ENCODE measurements at regions not wholly inside any gene's neighbourhood (a gene's known extent, or its start where the extent isn't known, plus 50 kb on each side); places are given as distances from the start of the nearest gene placed in this dataset.

- TF ChIP-seq CTCF (IDR thresholded peaks at IDR 0.05) (no peak), POLR2A (IDR thresholded peaks at IDR 0.05; ENCODE audit: low read depth) (no peak)
Observed at GRCh38 chr9:13991395-13991794, 322.5 kb downstream of the NFIB start.

Data from esophagus muscularis mucosa (tissue), 3 donors.